Stimulated activated CD8-positive, alpha-beta memory T cell treated with anti-CD3 and anti-CD28 coated beads, Interleukin-7, amount 100 ng/mL, for 1 hour (primary cell): ENCODE measurements at regions not wholly inside any gene's neighbourhood (a gene's known extent, or its start where the extent isn't known, plus 50 kb on each side); places are given as distances from the start of the nearest gene placed in this dataset.

Experiments used
- DNase-seq, 2 donors: peaks; one replicate each; pipeline ENCODE4 v3.0.0-alpha.2; 2020; ENCODE audit warnings: low read depth in 2 of 2

GRCh38 chr2:198809976-198810375, 647.8 kb downstream of the SATB2 start:
- no peak for DNase-seq

- no peak for DNase-seq
Observed at GRCh38 chr2:198807131-198807530, 650.6 kb downstream of the SATB2 start.

- DNase-seq = no peak
Observed at GRCh38 chr2:198795419-198795818, 662.3 kb downstream of the SATB2 start.

- DNase-seq = no peak
Observed at GRCh38 chr2:198791623-198792022, 666.1 kb downstream of the SATB2 start.

GRCh38 chr2:198788676-198789075, 669.1 kb downstream of the SATB2 start:
- DNase-seq = no peak

- DNase-seq = no peak
Observed at GRCh38 chr2:198782734-198783133, 675.0 kb downstream of the SATB2 start.

GRCh38 chr2:198776616-198777406, 680.9 kb downstream of the SATB2 start:
- DNase-seq = no peak

- DNase-seq = no peak
Observed at GRCh38 chr2:198775737-198776136, 682.0 kb downstream of the SATB2 start.

GRCh38 chr2:198774576-198774975, 683.2 kb downstream of the SATB2 start:
- no peak for DNase-seq

GRCh38 chr2:198767694-198768093, 690.0 kb downstream of the SATB2 start:
- DNase-seq = no peak

GRCh38 chr2:198763793-198764192, 693.9 kb downstream of the SATB2 start:
- no peak for DNase-seq

GRCh38 chr2:198762441-198762840, 695.3 kb downstream of the SATB2 start:
- no peak for DNase-seq

GRCh38 chr2:198757069-198757468, 700.7 kb downstream of the SATB2 start:
- no peak for DNase-seq

- no peak for DNase-seq
Observed at GRCh38 chr2:198756166-198756565, 701.6 kb downstream of the SATB2 start.

GRCh38 chr2:198753101-198753500, 704.6 kb downstream of the SATB2 start:
- DNase-seq = no peak

GRCh38 chr2:198749364-198749763, 708.4 kb downstream of the SATB2 start:
- DNase-seq = no peak

GRCh38 chr2:198731842-198732399, 725.8 kb downstream of the SATB2 start:
- no peak for DNase-seq

- no peak for DNase-seq
Observed at GRCh38 chr2:198720266-198720665, 737.5 kb downstream of the SATB2 start.

- DNase-seq = no peak
Observed at GRCh38 chr2:198717451-198717850, 740.3 kb downstream of the SATB2 start.

GRCh38 chr2:198715302-198715835, 742.4 kb downstream of the SATB2 start:
- no peak for DNase-seq

GRCh38 chr2:198712485-198712884, 745.3 kb downstream of the SATB2 start:
- no peak for DNase-seq

GRCh38 chr2:198711484-198711883, 746.3 kb downstream of the SATB2 start:
- no peak for DNase-seq

- DNase-seq = no peak
Observed at GRCh38 chr2:198710562-198710961, 747.2 kb downstream of the SATB2 start.
